ENCODE measurements at regions not wholly inside any gene's neighbourhood (a gene's known extent, or its start where the extent isn't known, plus 50 kb on each side); places are given as distances from the start of the nearest gene placed in this dataset.

GRCh38 chr1:115567431-115567830, 74.3 kb upstream of the VANGL1 start:
- H4K20me1 ChIP-seq (ENCODE audit: insufficient read depth, low read length) = no peaks in the 10 kb centered on the region
- H3K4me1 ChIP-seq (ENCODE audit: insufficient read depth, low read length, severe bottlenecking) = no peaks in the 10 kb centered on the region
- H3K9me2 ChIP-seq (ENCODE audit: low read depth, low read length) = no peaks in the 10 kb centered on the region
- no peaks in the 10 kb centered on the region for H3K9me3 ChIP-seq (ENCODE audit: low read length)
- H3F3A ChIP-seq (ENCODE audit: insufficient read depth, low read length) = no peaks in the 10 kb centered on the region
- H3K79me2 ChIP-seq (ENCODE audit: insufficient read depth, low read length) = no peaks in the 10 kb centered on the region
- TF ChIP-seq EZH2 (IDR thresholded peaks at IDR 0.05; ENCODE audit: borderline replicate concordance, low read length) (no peak), CTCF (IDR thresholded peaks at IDR 0.05; ENCODE audit: low read length) (no peak)
- no peaks in the 10 kb centered on the region for H3K27me3 ChIP-seq (ENCODE audit: insufficient read depth, low read length)
- no peak overlapping the region for H3K4me2 ChIP-seq (ENCODE audit: low read length)
- H3K4me3 ChIP-seq (ENCODE audit: low read depth, low read length, poor library complexity, severe bottlenecking) = no peak overlapping the region
- no peak overlapping the region for H2AFZ ChIP-seq (ENCODE audit: low read length)
- H3K9ac ChIP-seq (ENCODE audit: low read length) = no peak overlapping the region
- no peak overlapping the region for H3K27ac ChIP-seq (ENCODE audit: low read depth, low read length, poor library complexity, severe bottlenecking)
- no peaks in the 10 kb centered on the region for H3K36me3 ChIP-seq (ENCODE audit: insufficient read depth, low read length)

- Histone ChIP-seq H3K9ac (ENCODE audit: low read length) (no peak overlapping the region), H3K36me3 (ENCODE audit: insufficient read depth, low read length) (no peaks in the 10 kb centered on the region), H3K27me3 (ENCODE audit: insufficient read depth, low read length) (no peaks in the 10 kb centered on the region), H3K27ac (ENCODE audit: low read depth, low read length, poor library complexity, severe bottlenecking) (no peak overlapping the region), H3K9me3 (ENCODE audit: low read length) (no peaks in the 10 kb centered on the region), H3K4me1 (ENCODE audit: insufficient read depth, low read length, severe bottlenecking) (no peaks in the 10 kb centered on the region), H3K4me3 (ENCODE audit: low read depth, low read length, poor library complexity, severe bottlenecking) (no peak overlapping the region), H4K20me1 (ENCODE audit: insufficient read depth, low read length) (no peaks in the 10 kb centered on the region), H3K9me2 (ENCODE audit: low read depth, low read length) (no peaks in the 10 kb centered on the region), H3K79me2 (ENCODE audit: insufficient read depth, low read length) (no peaks in the 10 kb centered on the region), H3K4me2 (ENCODE audit: low read length) (no peak overlapping the region), H2AFZ (ENCODE audit: low read length) (no peak overlapping the region), H3F3A (ENCODE audit: insufficient read depth, low read length) (no peaks in the 10 kb centered on the region)
- TF ChIP-seq CTCF (IDR thresholded peaks at IDR 0.05; ENCODE audit: low read length) (no peak), EZH2 (IDR thresholded peaks at IDR 0.05; ENCODE audit: borderline replicate concordance, low read length) (no peak)
Measured at GRCh38 chr1:115565791-115566190, 76.0 kb upstream of the VANGL1 start.

- Histone ChIP-seq H3K36me3 (ENCODE audit: insufficient read depth, low read length) (no peaks in the 10 kb centered on the region), H3K4me1 (ENCODE audit: insufficient read depth, low read length, severe bottlenecking) (no peaks in the 10 kb centered on the region), H3K27ac (ENCODE audit: low read depth, low read length, poor library complexity, severe bottlenecking) (no peak overlapping the region), H3K79me2 (ENCODE audit: insufficient read depth, low read length) (no peaks in the 10 kb centered on the region), H2AFZ (ENCODE audit: low read length) (no peak overlapping the region), H3K27me3 (ENCODE audit: insufficient read depth, low read length) (no peaks in the 10 kb centered on the region), H3K9ac (ENCODE audit: low read length) (no peak overlapping the region), H3K9me2 (ENCODE audit: low read depth, low read length) (no peaks in the 10 kb centered on the region), H3K4me2 (ENCODE audit: low read length) (no peak overlapping the region), H3K9me3 (ENCODE audit: low read length) (no peaks in the 10 kb centered on the region), H4K20me1 (ENCODE audit: insufficient read depth, low read length) (no peaks in the 10 kb centered on the region), H3F3A (ENCODE audit: insufficient read depth, low read length) (no peaks in the 10 kb centered on the region), H3K4me3 (ENCODE audit: low read depth, low read length, poor library complexity, severe bottlenecking) (no peak overlapping the region)
- TF ChIP-seq CTCF (IDR thresholded peaks at IDR 0.05; ENCODE audit: low read length) (no peak), EZH2 (IDR thresholded peaks at IDR 0.05; ENCODE audit: borderline replicate concordance, low read length) (no peak)
Measured at GRCh38 chr1:115565353-115565752, 76.4 kb upstream of the VANGL1 start.

Measured in OCI-LY1 (cell line).